Panc1 (cell line): ENCODE measurements at regions not wholly inside any gene's neighbourhood (a gene's known extent, or its start where the extent isn't known, plus 50 kb on each side); places are given as distances from the start of the nearest gene placed in this dataset.

Source experiments
- POLR2AphosphoS5 ChIP-seq: IDR thresholded peaks from 2 replicates; pipeline ENCODE4 v1.6.1; 2012; ENCODE audit warnings: mild to moderate bottlenecking, low read depth, low read length, moderate library complexity
- TCF7L2 ChIP-seq: IDR thresholded peaks from 2 replicates; pipeline ENCODE4 v1.6.1; 2011; ENCODE audit warnings: mild to moderate bottlenecking, low read depth, low read length, inconsistent platforms
- TF ChIP-seq, protein P1 (sequence below): fragments of 450-650 bp; IDR thresholded peaks from 2 replicates; pipeline ENCODE4 v1.5.1; 2017; ENCODE audit warnings: mild to moderate bottlenecking
- TF ChIP-seq, protein P2 (sequence below), 2 experiments: IDR thresholded peaks; 2 replicates each; pipeline ENCODE4 v1.6.1; 2011 to 2012; ENCODE audit warnings: low read depth in 2 of 2, control low read depth in 1 of 2, low read length in 1 of 2, mild to moderate bottlenecking in 1 of 2, moderate library complexity in 1 of 2; ENCODE audit not compliant: insufficient read depth in 1 of 2

DNA sequence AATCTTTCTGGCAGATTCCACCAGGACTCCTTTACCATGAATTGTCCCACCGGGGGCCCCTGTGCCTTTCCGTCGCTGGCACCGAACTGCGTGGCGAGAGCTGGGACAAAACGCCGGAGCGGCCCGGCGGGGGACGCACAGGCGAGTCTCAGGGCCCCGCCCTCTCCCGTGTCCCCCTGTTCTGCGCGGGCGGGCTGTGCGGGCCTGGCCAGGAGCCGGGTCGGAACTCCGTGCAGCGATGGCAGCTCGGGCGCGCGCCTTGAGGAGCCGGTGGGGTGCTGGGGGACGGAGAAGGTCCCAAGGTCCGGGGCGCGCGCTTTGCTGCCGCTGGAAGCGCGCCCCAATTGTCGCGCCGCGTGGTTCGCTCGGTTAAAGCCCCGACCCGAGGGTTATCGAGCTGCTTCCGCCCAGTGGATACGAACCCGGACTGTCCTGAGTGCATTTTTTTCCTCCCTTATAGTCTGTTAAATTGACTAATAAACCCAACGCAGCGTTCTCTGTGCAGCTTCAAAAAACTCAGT, 125.3 kb downstream of the TMEM174 start:
- TF ChIP-seq POLR2AphosphoS5 (no peak), TCF7L2 (no peak)
- TF ChIP-seq, protein P1, sequence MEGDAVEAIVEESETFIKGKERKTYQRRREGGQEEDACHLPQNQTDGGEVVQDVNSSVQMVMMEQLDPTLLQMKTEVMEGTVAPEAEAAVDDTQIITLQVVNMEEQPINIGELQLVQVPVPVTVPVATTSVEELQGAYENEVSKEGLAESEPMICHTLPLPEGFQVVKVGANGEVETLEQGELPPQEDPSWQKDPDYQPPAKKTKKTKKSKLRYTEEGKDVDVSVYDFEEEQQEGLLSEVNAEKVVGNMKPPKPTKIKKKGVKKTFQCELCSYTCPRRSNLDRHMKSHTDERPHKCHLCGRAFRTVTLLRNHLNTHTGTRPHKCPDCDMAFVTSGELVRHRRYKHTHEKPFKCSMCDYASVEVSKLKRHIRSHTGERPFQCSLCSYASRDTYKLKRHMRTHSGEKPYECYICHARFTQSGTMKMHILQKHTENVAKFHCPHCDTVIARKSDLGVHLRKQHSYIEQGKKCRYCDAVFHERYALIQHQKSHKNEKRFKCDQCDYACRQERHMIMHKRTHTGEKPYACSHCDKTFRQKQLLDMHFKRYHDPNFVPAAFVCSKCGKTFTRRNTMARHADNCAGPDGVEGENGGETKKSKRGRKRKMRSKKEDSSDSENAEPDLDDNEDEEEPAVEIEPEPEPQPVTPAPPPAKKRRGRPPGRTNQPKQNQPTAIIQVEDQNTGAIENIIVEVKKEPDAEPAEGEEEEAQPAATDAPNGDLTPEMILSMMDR, result no peak
- TF ChIP-seq, protein P2, sequence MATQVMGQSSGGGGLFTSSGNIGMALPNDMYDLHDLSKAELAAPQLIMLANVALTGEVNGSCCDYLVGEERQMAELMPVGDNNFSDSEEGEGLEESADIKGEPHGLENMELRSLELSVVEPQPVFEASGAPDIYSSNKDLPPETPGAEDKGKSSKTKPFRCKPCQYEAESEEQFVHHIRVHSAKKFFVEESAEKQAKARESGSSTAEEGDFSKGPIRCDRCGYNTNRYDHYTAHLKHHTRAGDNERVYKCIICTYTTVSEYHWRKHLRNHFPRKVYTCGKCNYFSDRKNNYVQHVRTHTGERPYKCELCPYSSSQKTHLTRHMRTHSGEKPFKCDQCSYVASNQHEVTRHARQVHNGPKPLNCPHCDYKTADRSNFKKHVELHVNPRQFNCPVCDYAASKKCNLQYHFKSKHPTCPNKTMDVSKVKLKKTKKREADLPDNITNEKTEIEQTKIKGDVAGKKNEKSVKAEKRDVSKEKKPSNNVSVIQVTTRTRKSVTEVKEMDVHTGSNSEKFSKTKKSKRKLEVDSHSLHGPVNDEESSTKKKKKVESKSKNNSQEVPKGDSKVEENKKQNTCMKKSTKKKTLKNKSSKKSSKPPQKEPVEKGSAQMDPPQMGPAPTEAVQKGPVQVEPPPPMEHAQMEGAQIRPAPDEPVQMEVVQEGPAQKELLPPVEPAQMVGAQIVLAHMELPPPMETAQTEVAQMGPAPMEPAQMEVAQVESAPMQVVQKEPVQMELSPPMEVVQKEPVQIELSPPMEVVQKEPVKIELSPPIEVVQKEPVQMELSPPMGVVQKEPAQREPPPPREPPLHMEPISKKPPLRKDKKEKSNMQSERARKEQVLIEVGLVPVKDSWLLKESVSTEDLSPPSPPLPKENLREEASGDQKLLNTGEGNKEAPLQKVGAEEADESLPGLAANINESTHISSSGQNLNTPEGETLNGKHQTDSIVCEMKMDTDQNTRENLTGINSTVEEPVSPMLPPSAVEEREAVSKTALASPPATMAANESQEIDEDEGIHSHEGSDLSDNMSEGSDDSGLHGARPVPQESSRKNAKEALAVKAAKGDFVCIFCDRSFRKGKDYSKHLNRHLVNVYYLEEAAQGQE (IDR thresholded peaks at IDR 0.05; ENCODE audit: insufficient read depth in 1 of 2, low read depth in 2 of 2, low read length in 1 of 2), result no peak
